C4-2B (cell line): ENCODE measurements at regions not wholly inside any gene's neighbourhood (a gene's known extent, or its start where the extent isn't known, plus 50 kb on each side); places are given as distances from the start of the nearest gene placed in this dataset.

Source experiments
- H3K27ac ChIP-seq: fragments of 450-650 bp; 2 replicates; pipeline ENCODE4 v1.5.1; 2017
- ZFX ChIP-seq: fragments of 450-650 bp; IDR thresholded peaks from 2 replicates; pipeline ENCODE4 v1.6.1; 2017
- TF ChIP-seq, protein P1 (sequence below): fragments of 450-650 bp; conservative IDR thresholded peaks from 2 replicates; pipeline ENCODE4 v1.5.1; 2017; ENCODE audit warnings: mild to moderate bottlenecking

DNA sequence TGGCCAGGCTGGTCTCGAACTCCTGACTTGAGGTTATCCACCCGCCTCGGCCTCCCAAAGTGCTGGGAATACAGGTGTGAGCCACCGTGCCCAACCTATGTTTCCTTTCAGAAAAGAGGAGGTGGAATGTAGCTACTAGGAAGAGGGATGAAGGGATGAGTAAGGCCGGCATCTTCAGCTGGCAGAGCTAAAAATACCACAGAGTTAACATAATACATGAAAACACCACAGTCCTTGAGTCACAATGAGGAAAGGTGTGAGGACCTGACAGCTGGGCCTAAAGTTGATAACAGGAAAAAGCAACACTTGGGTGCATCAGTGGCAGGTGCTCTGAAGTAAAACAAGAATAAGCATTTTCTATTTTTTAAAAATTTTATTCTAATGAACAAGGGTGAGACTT is 392.2 kb downstream of the DIPK2A start:
- TF ChIP-seq, protein P1, sequence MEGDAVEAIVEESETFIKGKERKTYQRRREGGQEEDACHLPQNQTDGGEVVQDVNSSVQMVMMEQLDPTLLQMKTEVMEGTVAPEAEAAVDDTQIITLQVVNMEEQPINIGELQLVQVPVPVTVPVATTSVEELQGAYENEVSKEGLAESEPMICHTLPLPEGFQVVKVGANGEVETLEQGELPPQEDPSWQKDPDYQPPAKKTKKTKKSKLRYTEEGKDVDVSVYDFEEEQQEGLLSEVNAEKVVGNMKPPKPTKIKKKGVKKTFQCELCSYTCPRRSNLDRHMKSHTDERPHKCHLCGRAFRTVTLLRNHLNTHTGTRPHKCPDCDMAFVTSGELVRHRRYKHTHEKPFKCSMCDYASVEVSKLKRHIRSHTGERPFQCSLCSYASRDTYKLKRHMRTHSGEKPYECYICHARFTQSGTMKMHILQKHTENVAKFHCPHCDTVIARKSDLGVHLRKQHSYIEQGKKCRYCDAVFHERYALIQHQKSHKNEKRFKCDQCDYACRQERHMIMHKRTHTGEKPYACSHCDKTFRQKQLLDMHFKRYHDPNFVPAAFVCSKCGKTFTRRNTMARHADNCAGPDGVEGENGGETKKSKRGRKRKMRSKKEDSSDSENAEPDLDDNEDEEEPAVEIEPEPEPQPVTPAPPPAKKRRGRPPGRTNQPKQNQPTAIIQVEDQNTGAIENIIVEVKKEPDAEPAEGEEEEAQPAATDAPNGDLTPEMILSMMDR = no peak
- TF ChIP-seq ZFX = no peak
- no peak overlapping the region for H3K27ac ChIP-seq

DNA sequence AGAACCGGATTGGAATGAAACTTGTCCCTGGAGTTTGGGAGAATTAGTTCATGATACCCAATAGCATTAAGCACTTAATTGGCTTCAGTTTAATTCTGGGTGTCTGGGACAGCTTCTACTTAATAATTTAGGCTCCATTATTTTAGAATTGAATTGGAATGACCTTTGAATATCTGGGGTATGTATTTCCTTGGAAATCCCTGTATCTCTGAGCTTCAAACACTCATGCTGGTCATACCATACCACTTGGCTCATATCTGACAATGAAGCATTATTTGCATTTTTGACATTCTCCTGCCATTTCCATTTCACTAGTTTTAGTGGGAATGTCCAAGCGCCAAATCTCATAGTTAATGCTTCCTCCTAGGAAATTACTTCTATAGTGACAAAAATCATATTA is 393.1 kb downstream of the DIPK2A start:
- H3K27ac ChIP-seq = no peak overlapping the region
- TF ChIP-seq ZFX = no peak
- TF ChIP-seq, protein P1 = no peak

DNA sequence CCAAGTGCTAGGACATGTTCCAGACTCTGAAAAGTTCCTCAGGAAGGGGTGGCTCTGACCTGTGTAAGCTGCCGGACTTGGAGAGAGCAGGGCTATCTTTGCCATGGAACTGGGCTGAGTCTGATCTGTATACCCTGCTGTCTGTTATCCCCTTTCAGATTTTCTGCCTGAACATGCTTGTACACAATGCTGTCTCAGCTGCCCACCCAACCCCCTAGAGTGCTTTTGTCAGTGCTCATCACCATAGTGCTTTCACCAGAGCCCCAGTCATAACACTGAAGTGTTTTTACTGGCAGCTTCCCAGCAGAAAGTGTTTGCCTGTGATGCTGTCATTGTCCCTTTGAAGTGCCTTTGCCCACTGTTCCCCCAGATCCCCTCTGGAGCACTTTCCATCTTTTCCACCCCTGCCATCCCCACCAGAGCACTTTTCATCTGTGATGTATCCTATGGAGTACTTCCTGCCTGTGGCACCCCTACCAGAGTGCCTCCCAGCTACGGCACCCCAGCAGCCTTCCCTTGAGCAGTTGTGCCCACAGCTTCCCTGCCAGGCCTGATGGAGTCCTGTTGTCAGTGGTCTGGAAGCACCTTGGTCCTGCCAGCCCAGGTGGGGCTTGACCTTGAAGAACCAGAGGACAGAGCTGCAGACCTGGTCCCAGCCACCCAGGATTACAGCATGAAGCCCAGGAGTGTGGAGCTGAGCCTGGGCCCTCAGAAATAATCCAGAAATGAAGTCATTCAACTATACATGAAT is 397.7 kb downstream of the DIPK2A start:
- no peak overlapping the region for H3K27ac ChIP-seq
- TF ChIP-seq, protein P1 = no peak
- no peak for TF ChIP-seq ZFX

DNA sequence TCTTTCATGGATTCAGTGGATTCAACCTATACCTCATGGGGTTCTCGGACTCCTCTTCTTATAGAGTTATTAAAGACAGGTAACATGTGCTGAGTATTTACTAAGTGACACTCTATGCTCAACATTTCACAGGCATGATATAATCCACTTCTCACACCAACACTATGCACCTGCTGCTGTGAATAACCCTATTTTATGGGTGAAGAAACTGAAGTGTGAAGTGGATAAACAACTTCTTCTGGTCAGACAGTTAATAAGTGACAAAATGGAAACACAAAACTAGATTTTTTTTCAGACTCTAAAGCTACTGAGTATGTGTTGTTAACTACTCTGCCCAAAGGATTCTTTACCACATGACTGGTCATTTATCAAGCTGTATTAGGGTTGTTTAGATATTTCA is 403.5 kb downstream of the DIPK2A start:
- TF ChIP-seq, protein P1 = no peak
- TF ChIP-seq ZFX = no peak
- H3K27ac ChIP-seq = no peak overlapping the region

DNA sequence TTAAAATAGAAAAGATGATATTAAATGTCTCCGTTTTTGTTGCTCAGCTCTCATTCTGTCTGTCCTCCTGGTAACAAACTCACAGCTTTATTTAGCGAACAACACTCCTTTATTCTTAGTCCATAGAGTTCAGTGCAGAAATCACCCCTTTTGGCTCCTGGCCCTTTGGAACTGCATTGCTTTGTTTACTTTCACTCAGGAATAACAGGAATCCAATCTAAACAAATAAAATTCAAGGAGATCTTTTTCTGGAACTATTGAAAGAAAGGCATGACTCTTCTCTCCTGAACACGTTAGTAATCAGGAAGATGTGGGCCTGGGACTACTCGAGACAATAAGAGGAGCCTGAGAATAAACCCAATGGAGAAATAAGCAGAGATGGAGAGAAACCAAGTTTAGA is 409.2 kb downstream of the DIPK2A start:
- H3K27ac ChIP-seq = no peak overlapping the region
- TF ChIP-seq, protein P1 = no peak
- no peak for TF ChIP-seq ZFX

DNA sequence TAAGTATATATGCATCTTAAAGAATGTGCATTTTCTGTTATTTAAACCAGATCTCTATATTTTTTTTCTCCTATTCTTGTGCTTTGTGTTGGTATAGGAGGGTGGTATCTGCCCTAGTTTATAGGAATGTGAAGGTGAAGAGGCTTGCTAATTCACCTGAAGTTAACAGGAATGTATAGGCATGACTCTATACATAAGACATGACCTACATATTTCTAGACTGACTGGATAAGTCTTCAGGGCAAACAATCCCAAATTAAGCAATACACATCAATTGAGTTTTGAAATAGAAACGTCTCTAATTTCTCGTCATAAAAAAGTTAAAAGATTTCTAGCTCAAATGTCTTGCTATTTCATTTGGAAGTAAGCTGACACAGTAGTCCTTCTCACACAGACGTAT is 410.0 kb downstream of the DIPK2A start:
- TF ChIP-seq ZFX = no peak
- TF ChIP-seq, protein P1 = no peak
- H3K27ac ChIP-seq = no peak overlapping the region

DNA sequence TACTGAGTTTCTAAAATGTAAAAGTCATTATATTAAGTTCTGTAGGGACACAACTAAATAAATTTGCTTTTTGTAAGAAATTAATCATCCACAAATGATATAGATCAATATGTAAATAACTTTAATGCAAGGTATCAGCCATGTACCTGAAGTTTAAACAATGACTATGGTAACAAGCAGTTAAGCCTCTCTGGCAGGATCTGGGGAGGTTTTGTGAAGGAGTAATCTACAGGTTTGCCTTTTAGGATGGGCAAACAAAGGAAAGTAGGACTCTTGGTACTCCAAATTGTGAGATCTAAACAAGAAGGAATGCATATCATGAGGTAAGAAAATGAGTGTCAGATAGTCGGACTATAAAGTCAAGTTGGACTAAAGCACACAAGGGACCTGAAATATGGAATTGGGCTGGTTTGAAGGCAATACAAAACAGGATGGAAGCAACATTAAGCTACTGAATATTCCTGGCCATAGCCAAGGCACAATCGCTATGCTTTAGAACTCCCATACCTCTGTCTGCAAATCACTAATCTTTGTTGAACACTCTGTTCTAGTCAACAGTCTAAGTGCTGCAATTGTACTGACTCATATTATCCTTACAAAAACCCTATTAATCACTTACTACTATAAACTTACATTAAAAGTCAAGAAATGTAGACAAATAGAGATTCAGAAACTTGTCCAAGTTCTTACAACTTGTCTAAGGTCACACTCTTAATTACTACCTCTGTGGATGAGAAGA is 412.8 kb downstream of the DIPK2A start:
- H3K27ac ChIP-seq = no peak overlapping the region
- no peak for TF ChIP-seq ZFX
- TF ChIP-seq, protein P1 = no peak
